Activated CD8-positive, alpha-beta T cell treated with anti-CD3 and anti-CD28 coated beads, Interleukin-2, amount 10 ng/mL, durations not matched to agents 7 days and 5 days (primary cell): ENCODE measurements at regions not wholly inside any gene's neighbourhood (a gene's known extent, or its start where the extent isn't known, plus 50 kb on each side); places are given as distances from the start of the nearest gene placed in this dataset.

Source experiments
- ATAC-seq: fragments of 150-1000 bp; cut with Tn5 transposase; one replicate; pipeline ENCODE4 v1.10.0; 2021; ENCODE audit warnings: moderate library complexity
- CTCF ChIA-PET: fragments of 350-600 bp; sonication (Branson Sonifier 250); formaldehyde crosslinking; loops from one replicate; lab custom pipeline; 2021; ENCODE audit warnings: antibody characterized with exemption; lab: Charles Lee
- POLR2A ChIA-PET: fragments of 350-600 bp; sonication (Branson Sonifier 250); formaldehyde crosslinking; loops from one replicate; lab custom pipeline; 2021; ENCODE audit warnings: antibody characterized with exemption; lab: Charles Lee
- DNase-seq: peaks from one replicate; pipeline ENCODE4 v3.0.0-alpha.2; 2020
- H3K27ac Mint-ChIP-seq: one replicate; pipeline ENCODE4 v1.8.0; 2021; ENCODE audit warnings: mild to moderate bottlenecking, mixed read lengths
- H3K27me3 Mint-ChIP-seq: one replicate; pipeline ENCODE4 v1.8.0; 2021; ENCODE audit warnings: low read depth, mixed read lengths
- H3K36me3 Mint-ChIP-seq: one replicate; pipeline ENCODE4 v1.8.0; 2021; ENCODE audit warnings: low read depth, mixed read lengths
- H3K4me1 Mint-ChIP-seq: one replicate; pipeline ENCODE4 v1.8.0; 2021; ENCODE audit warnings: low read depth, mixed read lengths
- H3K4me3 Mint-ChIP-seq: one replicate; pipeline ENCODE4 v1.8.0; 2021; ENCODE audit warnings: mild to moderate bottlenecking, mixed read lengths
- H3K9me3 Mint-ChIP-seq: one replicate; pipeline ENCODE4 v1.8.0; 2022; ENCODE audit warnings: mixed read lengths; ENCODE audit not compliant: insufficient read depth

- H3K27ac Mint-ChIP-seq = no peak overlapping the region
- ChIA-PET CTCF (no interaction called here), POLR2A (no interaction called here)
- no peaks in the 10 kb centered on the region for H3K9me3 Mint-ChIP-seq
- H3K4me1 Mint-ChIP-seq = no peaks in the 10 kb centered on the region
- no peaks in the 10 kb centered on the region for H3K27me3 Mint-ChIP-seq
- DNase-seq (no peak), ATAC-seq (no peak)
- H3K4me3 Mint-ChIP-seq = no peak overlapping the region
- H3K36me3 Mint-ChIP-seq = no peaks in the 10 kb centered on the region
Observed at GRCh38 chr15:85993116-85993515, 86.6 kb upstream of the AGBL1 start.

- DNase-seq (no peak), ATAC-seq (no peak)
- Mint-ChIP-seq H3K4me3 (no peak overlapping the region), H3K27ac (no peak overlapping the region), H3K27me3 (no peaks in the 10 kb centered on the region), H3K36me3 (no peaks in the 10 kb centered on the region), H3K4me1 (no peaks in the 10 kb centered on the region), H3K9me3 (no peaks in the 10 kb centered on the region)
- CTCF ChIA-PET = no interaction called here
- POLR2A ChIA-PET = no interaction called here
Observed at GRCh38 chr15:85997618-85998017, 82.1 kb upstream of the AGBL1 start.

- ChIA-PET POLR2A (no interaction called here), CTCF (no interaction called here)
- Mint-ChIP-seq H3K27me3 (no peaks in the 10 kb centered on the region), H3K36me3 (no peaks in the 10 kb centered on the region), H3K9me3 (no peaks in the 10 kb centered on the region), H3K4me1 (no peaks in the 10 kb centered on the region), H3K4me3 (no peak overlapping the region), H3K27ac (no peak overlapping the region)
- DNase-seq (no peak), ATAC-seq (no peak)
Observed at GRCh38 chr15:85999658-86000057, 80.0 kb upstream of the AGBL1 start.

GRCh38 chr15:86001200-86001599 lies 78.5 kb upstream of the AGBL1 start:
- DNase-seq (no peak), ATAC-seq (no peak)
- H3K9me3 Mint-ChIP-seq = no peaks in the 10 kb centered on the region
- H3K4me3 Mint-ChIP-seq = no peak overlapping the region
- no peaks in the 10 kb centered on the region for H3K36me3 Mint-ChIP-seq
- H3K4me1 Mint-ChIP-seq = no peaks in the 10 kb centered on the region
- ChIA-PET CTCF (no interaction called here), POLR2A (interaction anchor here (0.6 kb wide), 1 partner anchor 86 kb away, joined by 3 read pairs; no protein-coding TSS in a partner anchor)
- H3K27ac Mint-ChIP-seq = no peak overlapping the region
- no peaks in the 10 kb centered on the region for H3K27me3 Mint-ChIP-seq

GRCh38 chr15:86002444-86002843 lies 77.2 kb upstream of the AGBL1 start:
- Mint-ChIP-seq H3K27me3 (no peaks in the 10 kb centered on the region), H3K4me3 (no peak overlapping the region), H3K9me3 (no peaks in the 10 kb centered on the region), H3K27ac (no peak overlapping the region), H3K4me1 (no peaks in the 10 kb centered on the region), H3K36me3 (no peaks in the 10 kb centered on the region)
- ChIA-PET POLR2A (no interaction called here), CTCF (no interaction called here)
- no peak for ATAC-seq
- DNase-seq = no peak

- no peak for DNase-seq
- ChIA-PET CTCF (no interaction called here), POLR2A (no interaction called here)
- Mint-ChIP-seq H3K9me3 (no peaks in the 10 kb centered on the region), H3K4me3 (no peak overlapping the region), H3K4me1 (no peaks in the 10 kb centered on the region), H3K27ac (no peak overlapping the region), H3K36me3 (no peaks in the 10 kb centered on the region), H3K27me3 (no peaks in the 10 kb centered on the region)
- ATAC-seq = no peak
Observed at GRCh38 chr15:86004061-86004460, 75.6 kb upstream of the AGBL1 start.

GRCh38 chr15:86006546-86006945 lies 73.1 kb upstream of the AGBL1 start:
- H3K9me3 Mint-ChIP-seq = no peaks in the 10 kb centered on the region
- H3K36me3 Mint-ChIP-seq = no peaks in the 10 kb centered on the region
- ATAC-seq = no peak
- H3K4me1 Mint-ChIP-seq = no peaks in the 10 kb centered on the region
- H3K4me3 Mint-ChIP-seq = no peak overlapping the region
- no peak overlapping the region for H3K27ac Mint-ChIP-seq
- DNase-seq = no peak
- CTCF ChIA-PET = no interaction called here
- POLR2A ChIA-PET = no interaction called here
- no peaks in the 10 kb centered on the region for H3K27me3 Mint-ChIP-seq

- ChIA-PET POLR2A (no interaction called here), CTCF (no interaction called here)
- Mint-ChIP-seq H3K9me3 (no peaks in the 10 kb centered on the region), H3K27ac (no peak overlapping the region), H3K4me1 (no peaks in the 10 kb centered on the region), H3K27me3 (no peaks in the 10 kb centered on the region), H3K4me3 (no peak overlapping the region), H3K36me3 (no peaks in the 10 kb centered on the region)
- DNase-seq (no peak), ATAC-seq (no peak)
Observed at GRCh38 chr15:86009727-86010126, 69.9 kb upstream of the AGBL1 start.

- CTCF ChIA-PET = no interaction called here
- POLR2A ChIA-PET = no interaction called here
- no peak for ATAC-seq
Observed at GRCh38 chr15:86010398-86010797, 69.3 kb upstream of the AGBL1 start.

GRCh38 chr15:86010891-86011290 lies 68.8 kb upstream of the AGBL1 start:
- CTCF ChIA-PET = no interaction called here

More at GRCh38 chr15:86010398-86010797, 69.3 kb upstream of the AGBL1 start:
- Mint-ChIP-seq H3K4me1 (no peaks in the 10 kb centered on the region), H3K4me3 (no peak overlapping the region), H3K27me3 (no peaks in the 10 kb centered on the region), H3K27ac (no peak overlapping the region), H3K9me3 (no peaks in the 10 kb centered on the region), H3K36me3 (no peaks in the 10 kb centered on the region)
- DNase-seq = no peak

GRCh38 chr15:86014016-86014415 lies 65.7 kb upstream of the AGBL1 start:
- Mint-ChIP-seq H3K9me3 (no peaks in the 10 kb centered on the region), H3K27ac (no peak overlapping the region), H3K36me3 (no peaks in the 10 kb centered on the region), H3K4me1 (no peaks in the 10 kb centered on the region), H3K4me3 (no peak overlapping the region), H3K27me3 (no peaks in the 10 kb centered on the region)
- POLR2A ChIA-PET = no interaction called here
- CTCF ChIA-PET = no interaction called here
- ATAC-seq = no peak
- no peak for DNase-seq

More at GRCh38 chr15:86010891-86011290, 68.8 kb upstream of the AGBL1 start:
- no peak for ATAC-seq
- Mint-ChIP-seq H3K9me3 (no peaks in the 10 kb centered on the region), H3K4me3 (no peak overlapping the region), H3K36me3 (no peaks in the 10 kb centered on the region), H3K27me3 (no peaks in the 10 kb centered on the region), H3K27ac (no peak overlapping the region), H3K4me1 (no peaks in the 10 kb centered on the region)
- DNase-seq = no peak
- POLR2A ChIA-PET = no interaction called here

- Mint-ChIP-seq H3K9me3 (no peaks in the 10 kb centered on the region), H3K27me3 (no peaks in the 10 kb centered on the region), H3K4me3 (no peak overlapping the region), H3K4me1 (no peaks in the 10 kb centered on the region), H3K27ac (no peak overlapping the region), H3K36me3 (no peaks in the 10 kb centered on the region)
- POLR2A ChIA-PET = interaction anchor here (1.1 kb wide), 1 partner anchor 9 kb away, joined by 3 read pairs; no protein-coding TSS in a partner anchor
- DNase-seq = no peak
- no peak for ATAC-seq
- CTCF ChIA-PET = no interaction called here
Observed at GRCh38 chr15:86016750-86017149, 62.9 kb upstream of the AGBL1 start.

- no peaks in the 10 kb centered on the region for H3K36me3 Mint-ChIP-seq
- POLR2A ChIA-PET = no interaction called here
- H3K9me3 Mint-ChIP-seq = no peaks in the 10 kb centered on the region
- CTCF ChIA-PET = no interaction called here
- ATAC-seq (no peak), DNase-seq (no peak)
- no peaks in the 10 kb centered on the region for H3K4me1 Mint-ChIP-seq
- H3K27me3 Mint-ChIP-seq = no peaks in the 10 kb centered on the region
- H3K27ac Mint-ChIP-seq = no peak overlapping the region
- no peak overlapping the region for H3K4me3 Mint-ChIP-seq
Observed at GRCh38 chr15:86018679-86019078, 61.0 kb upstream of the AGBL1 start.
